Activated naive CD4-positive, alpha-beta T cell treated with anti-CD3 and anti-CD28 coated beads, Interleukin-2, amount 10 ng/mL, durations not matched to agents 7 days and 5 days (primary cell): ENCODE measurements at regions not wholly inside any gene's neighbourhood (a gene's known extent, or its start where the extent isn't known, plus 50 kb on each side); places are given as distances from the start of the nearest gene placed in this dataset.
"Not testable (repeated sequence)": the region's sequence is repeated elsewhere in the genome, so short reads cannot be mapped to it uniquely, and the experiment has no call there.

Experiments
- CTCF ChIA-PET: fragments of 350-600 bp; sonication (Branson Sonifier 250); formaldehyde crosslinking; loops from one replicate; lab custom pipeline; 2021; ENCODE audit warnings: antibody characterized with exemption; lab: Charles Lee
- DNase-seq: peaks from one replicate; pipeline ENCODE4 v3.0.0-alpha.2; 2020
- H3K27ac Mint-ChIP-seq: one replicate; pipeline ENCODE4 v1.8.0; 2021; ENCODE audit warnings: mild to moderate bottlenecking, moderate library complexity, mixed read lengths
- H3K27me3 Mint-ChIP-seq: one replicate; pipeline ENCODE4 v1.8.0; 2021; ENCODE audit warnings: mild to moderate bottlenecking, mixed read lengths
- H3K36me3 Mint-ChIP-seq: one replicate; pipeline ENCODE4 v1.8.0; 2021; ENCODE audit warnings: mixed read lengths
- H3K4me1 Mint-ChIP-seq: one replicate; pipeline ENCODE4 v1.8.0; 2021; ENCODE audit warnings: mixed read lengths
- H3K4me3 Mint-ChIP-seq: one replicate; pipeline ENCODE4 v1.8.0; 2021; ENCODE audit warnings: mild to moderate bottlenecking, moderate library complexity, mixed read lengths
- H3K9me3 Mint-ChIP-seq: one replicate; pipeline ENCODE4 v1.8.0; 2021; ENCODE audit warnings: mixed read lengths

DNA sequence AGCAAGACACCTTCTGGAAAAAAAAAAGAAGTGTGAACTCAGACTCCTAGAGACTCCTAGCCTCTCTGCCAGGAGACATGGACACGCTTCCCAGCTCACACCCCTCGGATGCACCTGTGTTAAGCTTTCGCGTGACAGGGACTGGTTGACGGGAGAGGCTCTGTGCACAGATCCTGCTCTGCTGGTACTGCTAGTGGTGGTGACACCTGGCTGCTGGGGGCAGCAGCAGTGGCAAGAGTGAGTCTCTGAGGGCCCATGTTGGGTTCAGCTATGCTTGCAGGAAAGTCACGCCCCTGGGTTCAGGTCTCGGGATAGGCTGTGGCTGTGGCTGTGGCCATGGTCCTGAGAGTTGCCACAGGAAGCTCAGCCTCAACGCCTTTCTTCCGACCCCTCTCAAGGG, 81.1 kb downstream of the XRCC2 start:
- CTCF ChIA-PET: interaction anchor here (0.6 to 0.7 kb wide), 2 partner anchors 14 to 836 kb away, joined by 3 read pairs; no protein-coding TSS in a partner anchor
- H3K27ac Mint-ChIP-seq: no peak overlapping the region
- no peaks in the 10 kb centered on the region for H3K36me3 Mint-ChIP-seq

GRCh38 chr7:152591976-152592375, 84.0 kb downstream of the XRCC2 start:
- DNase-seq: no peak
- Mint-ChIP-seq H3K27me3 (no peaks in the 10 kb centered on the region), H3K4me3 (no peak overlapping the region), H3K27ac (no peak overlapping the region), H3K36me3 (no peaks in the 10 kb centered on the region), H3K4me1 (no peaks in the 10 kb centered on the region), H3K9me3 (no peaks in the 10 kb centered on the region)
- CTCF ChIA-PET: no interaction called here

More for the DNA sequence above, 81.1 kb downstream of the XRCC2 start:
- DNase-seq: no peak
- Mint-ChIP-seq H3K9me3 (no peaks in the 10 kb centered on the region), H3K4me3 (no peak overlapping the region), H3K4me1 (no peaks in the 10 kb centered on the region), H3K27me3 (no peaks in the 10 kb centered on the region)

GRCh38 chr7:152590481-152590880, 85.5 kb downstream of the XRCC2 start:
- H3K27ac Mint-ChIP-seq: no peak overlapping the region
- H3K9me3 Mint-ChIP-seq: no peaks in the 10 kb centered on the region
- CTCF ChIA-PET: interaction anchor here (0.8 kb wide), 1 partner anchor 737 kb away, joined by 3 read pairs; no protein-coding TSS in a partner anchor
- H3K27me3 Mint-ChIP-seq: no peaks in the 10 kb centered on the region
- no peaks in the 10 kb centered on the region for H3K4me1 Mint-ChIP-seq
- H3K36me3 Mint-ChIP-seq: no peaks in the 10 kb centered on the region
- no peak overlapping the region for H3K4me3 Mint-ChIP-seq
- no peak for DNase-seq

- H3K4me1 Mint-ChIP-seq, DNase-seq, H3K9me3 Mint-ChIP-seq, H3K27ac Mint-ChIP-seq, H3K4me3 Mint-ChIP-seq, CTCF ChIA-PET, H3K27me3 Mint-ChIP-seq, H3K36me3 Mint-ChIP-seq: not testable (repeated sequence)
These were observed 86.1 kb downstream of the XRCC2 start for GRCh38 chr7:152589821-152590220.

DNA sequence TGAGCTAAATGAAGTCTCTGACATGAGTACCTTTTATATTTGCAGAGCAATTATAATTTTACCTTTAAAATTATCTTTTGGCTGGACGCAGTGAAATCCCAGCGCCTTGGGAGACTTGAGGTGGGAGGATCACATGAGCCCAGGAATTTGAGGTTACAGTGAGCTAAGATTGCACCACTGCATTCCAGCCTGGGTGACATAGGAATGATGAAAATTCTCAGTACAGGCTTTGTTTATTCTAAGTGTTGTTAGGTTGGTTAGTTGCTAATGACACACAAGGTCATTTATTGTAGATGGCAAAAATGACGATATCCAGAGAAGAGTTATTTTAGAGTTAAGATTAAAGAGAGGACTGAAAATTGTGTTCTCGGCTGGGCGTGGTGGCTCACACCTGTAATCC, 87.6 kb downstream of the XRCC2 start:
- Mint-ChIP-seq H3K27me3 (no peaks in the 10 kb centered on the region), H3K36me3 (no peaks in the 10 kb centered on the region), H3K27ac (no peak overlapping the region), H3K4me1 (no peaks in the 10 kb centered on the region), H3K9me3 (no peaks in the 10 kb centered on the region), H3K4me3 (no peak overlapping the region)
- CTCF ChIA-PET: no interaction called here
- no peak for DNase-seq

- H3K36me3 Mint-ChIP-seq: no peaks in the 10 kb centered on the region
- H3K9me3 Mint-ChIP-seq: no peaks in the 10 kb centered on the region
- no peak for DNase-seq
- H3K27me3 Mint-ChIP-seq: no peaks in the 10 kb centered on the region
- CTCF ChIA-PET: no interaction called here
- H3K4me1 Mint-ChIP-seq: no peaks in the 10 kb centered on the region
- no peak overlapping the region for H3K4me3 Mint-ChIP-seq
- no peak overlapping the region for H3K27ac Mint-ChIP-seq
These were observed 88.6 kb downstream of the XRCC2 start for GRCh38 chr7:152587366-152587765.

GRCh38 chr7:152583006-152583405, 92.9 kb downstream of the XRCC2 start:
- no peaks in the 10 kb centered on the region for H3K9me3 Mint-ChIP-seq
- H3K27me3 Mint-ChIP-seq: no peaks in the 10 kb centered on the region
- CTCF ChIA-PET: no interaction called here
- H3K36me3 Mint-ChIP-seq: no peaks in the 10 kb centered on the region
- H3K27ac Mint-ChIP-seq: no peak overlapping the region
- H3K4me3 Mint-ChIP-seq: no peak overlapping the region
- no peak for DNase-seq
- H3K4me1 Mint-ChIP-seq: no peaks in the 10 kb centered on the region

- peaks cover 3% of the 10 kb centered on the region for H3K27me3 Mint-ChIP-seq
- no peaks in the 10 kb centered on the region for H3K9me3 Mint-ChIP-seq
- CTCF ChIA-PET: no interaction called here
- no peak overlapping the region for H3K27ac Mint-ChIP-seq
- no peaks in the 10 kb centered on the region for H3K4me1 Mint-ChIP-seq
- no peak overlapping the region for H3K4me3 Mint-ChIP-seq
- DNase-seq: no peak
- H3K36me3 Mint-ChIP-seq: no peaks in the 10 kb centered on the region
These were observed 96.9 kb downstream of the XRCC2 start for GRCh38 chr7:152579070-152579469.

- DNase-seq: no peak
- CTCF ChIA-PET: no interaction called here
- Mint-ChIP-seq H3K27ac (no peak overlapping the region), H3K4me1 (no peaks in the 10 kb centered on the region), H3K9me3 (no peaks in the 10 kb centered on the region), H3K36me3 (no peaks in the 10 kb centered on the region), H3K4me3 (no peak overlapping the region), H3K27me3 (peaks cover 3% of the 10 kb centered on the region)
These were observed 98.6 kb downstream of the XRCC2 start for GRCh38 chr7:152577339-152577738.

DNA sequence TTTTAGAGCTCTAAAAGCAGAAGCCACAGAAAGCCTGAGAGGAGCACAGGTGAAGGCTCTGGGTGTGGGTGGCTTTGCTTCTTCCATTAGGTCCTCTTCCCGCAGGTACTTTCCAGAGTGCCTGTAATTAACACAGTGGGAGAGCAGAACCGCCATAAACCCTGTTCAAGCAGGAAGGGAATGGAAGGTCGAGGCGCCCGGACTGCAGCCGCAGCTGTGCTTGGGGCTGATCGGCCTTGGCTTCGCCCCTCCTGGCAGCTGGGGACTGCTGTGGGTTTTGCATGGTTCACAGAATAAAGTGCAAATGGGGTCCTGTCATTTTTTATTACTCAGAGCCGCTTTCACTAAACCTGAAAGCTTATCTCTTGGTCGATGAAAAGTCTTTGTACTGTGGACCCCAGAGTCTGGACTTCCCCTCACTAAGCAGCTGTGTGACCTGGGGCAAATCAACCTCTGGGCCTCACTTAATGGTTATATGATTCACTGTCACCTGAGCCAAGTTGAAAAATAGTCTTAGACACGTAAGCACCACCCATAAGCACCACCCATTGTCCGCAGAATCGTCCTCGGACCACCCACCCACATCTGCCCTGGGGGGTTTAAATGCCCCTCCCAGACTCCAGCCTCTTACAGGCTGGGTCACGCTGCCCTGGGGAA, 100.9 kb downstream of the XRCC2 start:
- CTCF ChIA-PET: no interaction called here
- H3K36me3 Mint-ChIP-seq: no peaks in the 10 kb centered on the region
- no peaks in the 10 kb centered on the region for H3K4me1 Mint-ChIP-seq
- no peak overlapping the region for H3K27ac Mint-ChIP-seq
- H3K27me3 Mint-ChIP-seq: peaks cover 3% of the 10 kb centered on the region
- no peak overlapping the region for H3K4me3 Mint-ChIP-seq
- H3K9me3 Mint-ChIP-seq: no peaks in the 10 kb centered on the region
- no peak for DNase-seq

- H3K4me3 Mint-ChIP-seq, H3K9me3 Mint-ChIP-seq, H3K27me3 Mint-ChIP-seq, H3K27ac Mint-ChIP-seq, H3K4me1 Mint-ChIP-seq, H3K36me3 Mint-ChIP-seq, CTCF ChIA-PET, DNase-seq: not testable (repeated sequence)
These were observed 102.8 kb downstream of the XRCC2 start for GRCh38 chr7:152573186-152573585.

DNA sequence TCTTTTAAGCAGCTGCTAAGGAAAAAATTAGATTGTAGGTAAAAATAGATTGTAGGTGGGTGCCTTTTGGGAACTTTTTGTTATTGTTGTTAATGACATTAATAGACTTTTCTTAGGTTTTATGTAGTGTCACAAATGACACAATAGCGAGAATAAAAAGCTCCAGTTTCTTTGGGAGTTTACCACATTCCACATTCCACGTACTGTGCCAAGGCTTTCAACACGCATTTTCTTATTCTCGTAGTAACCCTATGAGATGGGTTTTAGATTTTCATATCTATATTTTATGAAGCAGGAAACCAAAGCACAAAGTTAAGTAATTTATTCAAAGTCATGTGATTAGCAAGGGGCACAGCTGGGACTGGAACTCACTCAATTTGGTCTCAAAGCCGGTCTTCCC, 103.8 kb downstream of the XRCC2 start:
- peaks cover 6% of the 10 kb centered on the region for H3K27me3 Mint-ChIP-seq
- H3K4me1 Mint-ChIP-seq: no peaks in the 10 kb centered on the region
- no peak overlapping the region for H3K27ac Mint-ChIP-seq
- DNase-seq: no peak
- CTCF ChIA-PET: no interaction called here
- H3K4me3 Mint-ChIP-seq: no peak overlapping the region
- no peaks in the 10 kb centered on the region for H3K9me3 Mint-ChIP-seq
- no peaks in the 10 kb centered on the region for H3K36me3 Mint-ChIP-seq

DNA sequence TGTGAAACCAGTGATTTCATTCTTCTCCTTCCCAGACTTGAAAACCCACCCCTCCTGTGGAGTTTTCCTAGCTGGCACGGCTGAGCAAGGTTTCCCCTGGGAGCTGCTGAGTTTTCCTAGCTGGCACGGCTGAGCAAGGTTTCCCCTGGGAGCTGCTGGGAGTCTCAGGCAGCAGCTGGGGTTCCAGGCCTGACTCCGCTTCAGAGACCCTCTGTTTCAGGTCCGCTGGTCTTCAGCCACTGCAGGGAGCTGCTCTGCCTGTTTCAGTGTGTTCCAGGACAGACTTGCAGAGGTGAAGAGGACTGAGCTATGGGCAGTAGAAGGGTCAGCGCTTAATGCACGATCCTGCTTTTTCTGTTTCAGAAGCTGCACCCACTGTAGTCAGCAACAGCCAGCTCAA, 104.9 kb downstream of the XRCC2 start:
- Mint-ChIP-seq H3K36me3 (no peaks in the 10 kb centered on the region), H3K4me1 (no peaks in the 10 kb centered on the region), H3K4me3 (no peak overlapping the region), H3K9me3 (no peaks in the 10 kb centered on the region), H3K27ac (no peak overlapping the region), H3K27me3 (peaks cover 12% of the 10 kb centered on the region)
- CTCF ChIA-PET: no interaction called here
- no peak for DNase-seq

DNA sequence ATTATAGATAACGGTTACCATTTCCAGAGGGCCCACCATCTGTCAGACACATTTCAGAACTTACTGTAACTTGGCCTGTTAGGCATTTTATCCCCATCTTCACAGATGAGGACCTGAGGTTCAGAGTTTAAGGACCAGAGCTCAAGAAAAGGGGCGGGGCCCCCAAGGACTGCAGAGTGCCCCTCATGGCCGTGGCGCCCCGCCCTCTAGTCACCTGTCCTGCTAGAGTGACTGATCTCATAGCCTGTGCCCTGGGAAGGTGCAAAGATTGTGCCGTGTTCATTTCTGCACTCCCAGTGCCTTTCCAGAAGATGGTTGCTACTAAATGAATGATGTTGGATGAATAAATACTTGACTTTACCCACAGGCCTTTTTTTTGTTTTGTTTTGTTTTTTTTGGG, 107.0 kb downstream of the XRCC2 start:
- Mint-ChIP-seq H3K27me3 (peaks cover 28% of the 10 kb centered on the region), H3K27ac (no peak overlapping the region), H3K4me1 (peaks cover 2% of the 10 kb centered on the region), H3K4me3 (no peak overlapping the region), H3K9me3 (no peaks in the 10 kb centered on the region), H3K36me3 (no peaks in the 10 kb centered on the region)
- CTCF ChIA-PET: no interaction called here
- DNase-seq: no peak

- Mint-ChIP-seq H3K27ac (no peak overlapping the region), H3K9me3 (no peaks in the 10 kb centered on the region), H3K4me3 (no peak overlapping the region), H3K4me1 (peaks cover 2% of the 10 kb centered on the region), H3K36me3 (no peaks in the 10 kb centered on the region), H3K27me3 (peaks cover 28% of the 10 kb centered on the region)
- CTCF ChIA-PET: no interaction called here
- no peak for DNase-seq
These were observed 110.2 kb downstream of the XRCC2 start for GRCh38 chr7:152565731-152566130.
